CD4-positive, alpha-beta T cell treated with Interleukin-6 at 100 ng/mL for 8 hours (primary cell): ENCODE measurements at regions not wholly inside any gene's neighbourhood (a gene's known extent, or its start where the extent isn't known, plus 50 kb on each side); places are given as distances from the start of the nearest gene placed in this dataset.
A peak's percentile ranks its signal among the peaks of the same experiment; 100 is the strongest.
"Not testable (repeated sequence)": the region's sequence is repeated elsewhere in the genome, so short reads cannot be mapped to it uniquely, and the experiment has no call there.

Experiments
- DNase-seq: peaks from one replicate; pipeline ENCODE4 v3.0.0-alpha.2; 2020; ENCODE audit warnings: mixed read lengths, low spot score

DNA sequence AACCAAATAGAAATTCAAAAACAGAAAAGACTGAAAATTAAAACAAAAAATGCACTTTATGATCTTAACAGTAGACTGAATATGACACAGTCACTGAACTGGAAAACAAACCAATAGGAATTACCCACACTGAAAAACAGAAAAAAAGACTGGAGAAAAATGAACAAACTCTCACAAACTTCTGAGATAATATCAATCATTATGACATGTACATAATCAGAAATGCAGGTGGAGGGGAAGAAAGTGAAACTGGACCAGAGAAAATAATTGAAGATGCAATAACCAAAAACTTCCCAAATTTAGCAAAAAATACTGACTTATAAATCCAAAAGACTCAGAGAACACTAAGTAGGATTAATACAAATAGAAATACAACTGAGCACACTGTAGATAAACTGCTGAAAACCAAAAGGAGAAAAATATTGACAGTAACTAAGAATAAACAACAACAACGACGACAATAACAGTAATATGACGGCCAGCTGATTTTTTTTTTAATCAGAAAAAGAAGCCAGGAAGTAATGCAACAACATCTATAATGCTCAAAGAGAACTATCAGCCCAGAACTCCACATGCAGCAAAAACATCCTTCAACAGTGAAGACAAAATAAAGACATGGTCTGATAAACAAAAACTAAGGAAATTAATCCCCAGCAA lies 108.1 kb downstream of the ZFAND4 start:
- no peak for DNase-seq

- DNase-seq: no peak
Measured at GRCh38 chr10:45561952-45562351, 110.6 kb downstream of the ZFAND4 start.

GRCh38 chr10:45560262-45560661 lies 112.3 kb downstream of the ZFAND4 start:
- no peak for DNase-seq

DNA sequence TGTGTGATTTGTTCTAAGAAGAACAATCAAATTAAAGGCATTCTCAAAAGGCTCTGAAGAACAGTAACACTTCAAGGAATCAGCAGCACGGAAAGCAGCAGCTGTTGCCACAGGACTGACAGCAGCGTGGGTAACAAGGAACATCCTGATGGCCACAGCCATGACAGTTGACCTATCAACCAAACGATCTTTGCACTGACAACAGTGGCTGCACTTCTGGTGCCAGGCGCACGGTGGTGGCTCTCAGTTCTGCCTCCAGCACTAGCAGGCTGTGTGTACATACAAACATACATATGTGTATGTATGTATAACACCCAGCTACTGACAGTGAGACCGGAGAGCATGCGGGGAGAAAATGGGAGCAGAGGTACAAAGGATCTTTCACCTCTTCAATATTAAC lies 114.1 kb downstream of the ZFAND4 start:
- no peak for DNase-seq

DNA sequence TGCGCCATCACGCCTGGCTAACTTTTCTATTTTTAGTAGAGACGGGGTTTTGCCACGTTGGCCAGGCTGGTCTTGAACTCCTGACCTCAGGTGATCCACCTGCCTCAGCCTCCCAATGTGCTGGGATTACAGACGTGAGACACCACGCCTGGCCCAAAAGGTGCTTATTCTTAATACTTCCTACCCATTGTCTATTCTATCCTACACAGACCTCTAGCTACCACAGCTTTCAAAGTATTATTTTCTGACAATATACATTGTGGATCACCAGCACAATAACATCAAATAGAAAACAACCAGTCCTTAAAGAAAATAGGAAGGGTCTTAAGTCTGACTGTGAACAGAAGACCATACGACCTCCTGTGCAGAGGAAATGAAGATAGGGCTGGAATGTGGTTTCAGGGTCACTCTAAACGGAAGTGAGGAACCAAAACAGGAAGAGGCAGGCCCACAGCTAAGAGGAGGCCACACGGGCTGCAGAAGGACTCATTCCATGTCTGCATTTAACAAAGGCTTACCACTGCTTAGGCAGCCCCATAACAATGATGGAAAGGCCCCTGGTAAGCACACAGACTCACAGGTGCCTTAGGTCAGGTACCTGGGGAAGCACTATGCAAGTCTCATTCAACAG lies 115.2 kb downstream of the ZFAND4 start:
- DNase-seq: peak; percentile 11

- DNase-seq: no peak
Measured at GRCh38 chr10:45555795-45556194, 116.8 kb downstream of the ZFAND4 start.

GRCh38 chr10:45555332-45555731 lies 117.2 kb downstream of the ZFAND4 start:
- DNase-seq: not testable (repeated sequence)

DNA sequence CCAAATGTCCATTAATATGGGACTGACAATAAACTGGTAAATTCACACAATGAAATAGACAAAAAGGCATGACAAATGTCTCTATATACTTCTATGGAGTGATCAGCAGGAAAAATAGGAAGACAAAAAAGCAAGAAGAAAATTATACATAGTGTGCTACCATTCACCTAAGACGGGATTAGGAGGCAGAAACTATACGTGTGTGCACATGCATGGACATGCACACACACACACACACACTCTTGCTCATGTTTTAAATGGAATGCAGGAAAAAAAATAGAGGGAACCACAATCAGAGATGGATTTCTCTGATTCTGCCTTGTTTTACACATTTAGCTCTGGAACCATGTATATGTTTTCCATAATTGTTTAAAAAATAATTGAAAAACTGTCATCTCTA lies 119.0 kb downstream of the ZFAND4 start:
- no peak for DNase-seq

DNA sequence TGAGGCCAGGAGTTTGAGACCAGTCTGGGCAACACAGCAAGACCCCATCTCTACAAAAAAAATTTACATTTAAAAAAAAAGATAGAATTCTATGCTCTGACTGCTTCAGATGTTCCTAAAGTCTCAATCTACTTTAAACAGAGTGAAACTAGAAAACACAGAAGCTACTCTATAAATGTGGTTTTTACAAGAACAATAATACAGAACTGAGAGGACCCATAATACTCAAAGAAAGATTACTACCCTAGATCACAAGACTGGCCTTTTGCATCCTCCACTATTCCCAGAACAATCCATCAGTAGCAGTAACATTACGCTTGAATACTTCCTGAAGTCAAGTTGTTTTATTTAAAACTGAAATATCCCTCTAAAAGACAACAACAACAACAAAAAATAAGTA lies 119.4 kb downstream of the ZFAND4 start:
- no peak for DNase-seq

GRCh38 chr10:45552476-45552875 lies 120.1 kb downstream of the ZFAND4 start:
- no peak for DNase-seq

GRCh38 chr10:45550903-45551786 lies 121.4 kb downstream of the ZFAND4 start:
- no peak for DNase-seq

DNA sequence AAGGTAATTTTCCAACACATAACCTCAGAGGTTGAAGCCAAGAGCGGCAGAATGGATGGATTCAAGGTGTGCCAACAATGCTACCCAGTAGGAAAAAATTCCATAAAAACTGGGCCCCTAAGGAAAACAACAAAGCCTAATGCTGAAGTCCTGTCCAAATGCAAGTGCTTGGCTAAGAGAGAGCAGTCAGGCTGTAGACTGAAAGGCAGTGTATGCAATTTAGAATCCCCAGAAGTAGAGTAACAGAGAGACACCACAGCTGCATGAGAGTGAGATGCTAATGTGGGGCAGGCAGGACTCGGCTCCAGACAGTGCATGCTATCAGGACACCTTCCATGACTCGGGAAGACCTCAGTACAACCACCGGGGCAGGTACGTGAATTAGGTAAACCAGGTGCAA lies 124.5 kb downstream of the ZFAND4 start:
- no peak for DNase-seq

DNA sequence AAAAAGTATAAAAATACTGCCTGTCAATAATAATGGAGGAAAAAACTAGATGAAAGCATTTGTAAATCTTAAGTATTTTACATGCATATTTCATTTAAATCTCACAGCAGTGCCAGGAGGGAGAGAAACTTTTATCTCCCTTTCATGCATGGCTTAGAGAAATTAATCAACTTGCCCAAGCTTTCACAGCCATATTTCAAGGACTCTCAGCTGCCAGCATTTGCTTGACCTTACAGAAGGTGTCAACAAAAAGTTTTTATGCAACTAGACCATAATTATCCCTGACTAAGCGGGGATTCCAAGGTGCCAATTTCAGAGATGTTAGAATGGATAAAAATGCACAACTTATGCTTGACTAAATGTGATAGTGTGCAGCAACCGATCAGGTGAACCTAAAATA lies 125.4 kb downstream of the ZFAND4 start:
- no peak for DNase-seq

- no peak for DNase-seq
Measured at GRCh38 chr10:45545150-45545549, 127.4 kb downstream of the ZFAND4 start.

DNA sequence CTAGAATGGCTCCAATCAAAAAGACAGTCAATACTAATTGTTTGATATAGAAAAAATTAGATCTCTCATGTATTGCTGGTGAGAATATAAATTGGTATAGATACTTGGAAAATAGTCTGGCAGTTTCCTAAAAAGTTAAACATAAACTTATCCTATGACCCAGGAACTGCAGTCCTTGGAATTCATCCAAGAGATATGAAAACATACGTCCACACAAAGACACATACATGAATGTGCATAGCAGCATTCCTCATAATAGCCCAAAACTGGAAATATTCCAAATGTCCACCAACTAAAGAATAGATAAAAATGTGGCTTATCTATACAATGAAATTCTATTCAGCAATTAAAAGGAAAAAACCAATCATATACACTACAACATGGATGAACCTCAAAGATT lies 128.4 kb downstream of the ZFAND4 start:
- no peak for DNase-seq

DNA sequence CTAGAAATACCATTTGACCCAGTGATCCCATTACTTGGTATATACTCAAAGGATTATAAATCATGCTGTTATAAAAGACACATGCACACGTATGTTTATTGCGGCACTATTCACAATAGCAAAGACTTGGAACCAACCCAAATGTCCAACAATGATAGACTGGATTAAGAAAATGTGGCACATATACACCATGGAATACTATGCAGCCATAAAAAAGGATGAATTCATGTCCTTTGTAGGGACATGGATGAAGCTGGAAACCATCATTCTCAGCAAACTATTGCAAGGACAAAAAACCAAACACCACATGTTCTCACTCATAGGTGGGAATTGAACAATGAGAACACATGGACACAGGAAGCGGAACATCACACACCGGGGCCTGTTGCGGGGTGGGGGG lies 131.5 kb downstream of the ZFAND4 start:
- DNase-seq: not testable (repeated sequence)

- DNase-seq: not testable (repeated sequence)
Measured at GRCh38 chr10:45540589-45540988, 132.0 kb downstream of the ZFAND4 start.

- not testable (repeated sequence) for DNase-seq
Measured at GRCh38 chr10:45539569-45539968, 133.0 kb downstream of the ZFAND4 start.

GRCh38 chr10:45534572-45534971 lies 138.0 kb downstream of the ZFAND4 start:
- DNase-seq: no peak

GRCh38 chr10:45532480-45532879 lies 140.1 kb downstream of the ZFAND4 start:
- DNase-seq: no peak

DNA sequence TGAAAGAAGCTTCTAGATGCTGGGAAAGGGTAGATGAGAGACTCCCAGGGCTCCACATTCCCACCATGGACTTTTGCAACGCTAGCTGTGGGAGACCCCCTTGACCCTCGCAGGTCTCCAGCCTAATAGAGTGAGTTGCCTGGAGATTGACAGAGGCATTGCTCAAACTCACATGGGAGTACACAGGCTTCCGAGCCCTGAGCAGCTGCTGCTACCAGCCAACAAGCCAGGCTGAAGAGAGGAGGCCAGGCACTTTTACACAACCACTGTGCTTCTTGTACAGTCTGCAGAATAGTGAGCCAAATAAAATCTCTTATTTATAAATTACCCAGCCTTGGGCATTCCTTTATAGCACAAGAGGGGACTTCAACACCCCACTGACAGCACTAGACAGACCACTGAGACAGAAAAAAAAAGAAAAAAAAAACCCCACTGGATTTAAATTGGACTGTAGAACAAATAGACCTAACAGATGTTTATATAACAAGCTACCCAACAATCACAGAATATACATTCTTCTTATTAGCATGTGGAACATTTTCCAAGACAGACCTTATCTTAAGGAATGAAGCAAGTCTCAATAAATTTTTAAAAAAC lies 146.2 kb downstream of the ZFAND4 start:
- DNase-seq: no peak

GRCh38 chr10:45520476-45520875 lies 146.5 kb downstream of the ALOX5 start:
- DNase-seq: no peak

- DNase-seq: no peak
Measured at GRCh38 chr10:45518741-45519140, 144.7 kb downstream of the ALOX5 start.
